Suppressor macrophage treated with lipopolysaccharide for 1 hour (primary cell): ENCODE measurements at regions not wholly inside any gene's neighbourhood (a gene's known extent, or its start where the extent isn't known, plus 50 kb on each side); places are given as distances from the start of the nearest gene placed in this dataset.

Source experiments
- DNase-seq, 3 donors: peaks; one replicate each; pipeline ENCODE4 v3.0.0-alpha.2; 2020 to 2022

GRCh38 chr18:40494603-40495002, 1460.4 kb upstream of the PIK3C3 start:
- DNase-seq, result no peak

GRCh38 chr18:40493316-40493715, 1461.7 kb upstream of the PIK3C3 start:
- no peak for DNase-seq

DNA sequence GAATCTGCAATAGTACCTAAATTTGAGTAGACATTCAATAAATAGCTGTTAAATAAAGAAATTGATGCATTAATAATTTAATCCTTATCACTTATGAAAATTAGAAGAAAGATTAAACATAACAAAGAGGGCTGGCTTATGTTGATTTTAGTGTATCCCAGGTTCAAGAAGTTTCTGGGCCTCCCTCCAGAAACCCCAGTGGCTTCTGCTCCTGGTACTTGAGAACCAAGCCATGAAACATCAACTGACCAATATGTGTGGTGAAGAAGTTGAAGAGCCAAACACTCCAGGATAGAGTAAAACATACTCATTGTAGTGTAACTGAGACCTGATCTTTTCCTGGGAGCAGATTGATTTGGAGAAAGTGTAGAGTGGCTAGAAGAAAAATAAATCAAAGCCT, 1465.7 kb upstream of the PIK3C3 start:
- no peak for DNase-seq

- no peak for DNase-seq
These were observed 1469.7 kb upstream of the PIK3C3 start for GRCh38 chr18:40485318-40485717.

GRCh38 chr18:40473221-40474029, 1481.6 kb upstream of the PIK3C3 start:
- no peak for DNase-seq

DNA sequence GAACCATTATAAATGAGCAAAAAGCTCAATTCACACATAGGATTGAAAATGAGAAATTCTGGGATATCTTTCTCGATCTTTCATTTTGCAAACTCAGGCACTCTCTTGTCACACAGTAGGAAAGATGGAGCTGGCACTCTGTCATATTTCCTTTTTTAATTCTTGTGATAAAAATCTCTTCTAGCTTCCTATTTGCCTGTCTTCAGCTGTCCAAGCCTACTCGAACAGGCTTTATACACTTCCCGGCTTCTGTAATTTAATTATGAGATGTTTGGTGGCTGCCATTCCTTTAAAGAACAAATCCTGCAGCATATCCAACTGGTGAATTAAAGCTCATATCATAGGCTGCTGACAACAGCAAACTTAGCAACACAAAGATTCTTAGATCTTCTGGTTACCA, 1484.3 kb upstream of the PIK3C3 start:
- DNase-seq, result no peak

DNA sequence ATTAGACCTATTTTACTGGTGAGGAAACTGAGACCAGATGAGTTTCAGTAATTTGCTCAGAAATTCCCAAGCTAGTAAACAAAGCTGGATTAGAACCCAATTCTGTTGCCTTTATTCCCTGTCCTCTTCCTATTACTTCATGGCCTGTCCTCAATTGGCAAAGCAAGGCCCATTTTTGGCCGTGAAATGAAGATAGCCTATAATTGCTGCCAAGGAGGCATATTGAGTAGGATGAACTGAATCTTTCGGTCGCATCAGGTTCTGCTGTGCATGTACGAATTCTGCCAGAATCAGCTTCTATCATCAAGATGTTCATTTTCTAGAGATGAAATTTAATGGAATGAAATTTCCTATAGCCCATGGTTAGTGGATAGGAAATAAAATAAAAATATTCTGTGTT, 1485.2 kb upstream of the PIK3C3 start:
- DNase-seq, result no peak

DNA sequence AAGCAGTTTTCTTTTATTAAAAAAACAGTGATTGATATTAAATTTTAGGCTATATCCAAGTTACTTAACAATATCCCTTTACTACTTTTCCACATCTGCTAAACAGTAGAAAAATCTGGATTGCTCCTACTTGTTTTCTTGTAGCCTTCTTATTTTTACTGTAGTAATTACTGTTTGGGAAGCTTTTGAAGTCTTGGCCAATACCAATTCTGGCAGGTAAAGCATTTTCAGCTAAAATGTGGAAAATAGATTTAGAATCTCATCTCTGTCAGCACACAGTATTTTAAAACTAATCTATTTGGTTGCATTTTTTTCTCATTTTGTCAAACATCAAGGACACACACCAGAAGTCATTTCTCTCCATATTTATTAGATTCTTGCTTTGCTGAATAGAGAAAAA, 1485.7 kb upstream of the PIK3C3 start:
- no peak for DNase-seq

DNA sequence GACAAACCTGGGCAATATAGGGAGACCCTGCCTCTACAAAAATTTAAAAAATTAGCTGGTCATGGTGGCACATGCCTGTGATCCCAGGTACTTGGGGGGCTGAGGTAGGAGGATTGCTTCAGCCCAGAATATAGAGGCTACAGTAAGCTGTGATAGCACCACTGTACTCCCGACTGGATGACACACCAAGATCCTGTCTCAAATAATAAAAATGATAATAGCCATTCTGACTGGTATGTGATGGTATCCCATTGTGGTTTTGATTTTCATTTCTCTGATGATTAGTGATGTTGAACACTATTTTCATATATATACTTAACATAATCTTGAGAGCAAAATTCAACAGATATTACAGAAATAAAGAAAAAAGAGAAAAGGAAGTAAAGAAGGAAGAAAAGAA, 1491.0 kb upstream of the PIK3C3 start:
- no peak for DNase-seq

- no peak for DNase-seq
These were observed 1501.1 kb upstream of the PIK3C3 start for GRCh38 chr18:40453903-40454302.

DNA sequence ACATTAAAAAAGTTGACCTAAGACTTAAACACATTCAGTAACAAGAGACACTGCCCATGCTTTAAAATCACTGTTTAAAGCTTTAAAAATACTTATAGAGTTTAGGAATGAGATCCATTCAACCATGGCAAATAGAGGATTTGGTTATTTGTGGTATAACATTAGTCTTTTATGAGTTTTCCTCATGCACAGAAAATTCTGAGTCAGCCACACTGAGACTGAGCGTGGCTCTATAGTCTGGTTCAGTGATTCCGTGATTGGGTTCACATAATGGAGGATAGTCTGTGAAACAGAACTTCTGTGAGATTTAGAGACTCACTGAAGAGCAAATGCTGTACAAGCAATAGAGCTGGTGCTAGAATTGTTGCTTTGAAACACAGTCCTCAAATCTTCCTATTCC, 1502.4 kb upstream of the PIK3C3 start:
- DNase-seq, result no peak

DNA sequence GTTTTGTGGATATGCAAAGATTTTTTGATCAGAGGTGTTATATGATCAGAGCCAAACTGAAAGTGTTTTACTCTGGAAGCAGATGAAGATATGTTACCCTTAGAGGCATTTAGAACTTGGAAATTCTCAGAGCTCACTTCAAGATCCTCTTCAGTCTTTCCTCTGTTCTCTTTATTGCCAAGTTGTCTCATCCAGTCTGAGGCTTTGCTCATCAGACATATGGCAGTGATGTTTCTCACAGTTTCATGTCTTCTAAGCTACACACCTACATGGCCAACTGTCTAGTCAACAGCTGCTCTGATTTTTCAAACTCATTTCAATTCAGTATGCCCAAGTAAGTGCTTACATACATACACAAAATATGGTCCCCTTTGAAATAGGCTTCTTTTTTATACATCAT, 1504.3 kb upstream of the PIK3C3 start:
- DNase-seq, result no peak

DNA sequence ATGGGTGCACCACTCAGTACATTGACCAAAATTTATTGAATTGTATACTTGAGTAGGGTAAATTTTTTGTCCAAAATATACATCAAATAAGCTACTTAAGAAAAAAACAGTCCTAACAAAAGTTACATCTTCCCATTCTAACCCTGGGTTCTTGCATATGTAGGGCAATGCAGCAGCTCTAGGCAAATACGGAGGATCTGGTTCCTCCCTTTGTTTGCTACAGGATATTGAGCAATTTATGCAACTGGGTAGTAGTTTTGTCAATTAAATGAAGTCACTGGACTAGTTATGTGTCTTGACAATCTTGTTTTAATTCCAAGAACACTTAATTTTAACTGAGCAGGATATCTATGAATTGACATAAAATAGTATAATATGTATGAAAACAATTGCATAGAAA, 1507.2 kb upstream of the PIK3C3 start:
- no peak for DNase-seq

GRCh38 chr18:40440088-40440487, 1514.9 kb upstream of the PIK3C3 start:
- no peak for DNase-seq

DNA sequence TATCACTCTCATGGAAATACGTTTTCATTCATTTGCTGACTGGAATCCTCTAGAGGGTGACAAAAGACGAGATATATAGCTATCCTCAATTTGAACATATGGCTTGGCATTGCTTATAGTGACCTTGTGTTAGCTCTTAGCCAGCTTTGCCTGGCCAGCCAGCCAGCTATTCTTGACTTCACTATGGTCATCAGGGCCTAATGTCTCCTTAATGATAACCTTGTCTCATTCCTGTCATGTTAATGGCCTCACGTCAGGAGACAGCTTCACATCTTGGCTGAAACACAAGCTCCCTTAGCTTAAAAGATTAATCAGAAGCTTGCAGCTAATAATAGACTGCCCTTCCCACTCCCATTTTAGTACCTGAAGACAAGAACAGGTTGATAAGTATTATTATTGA, 1517.5 kb upstream of the PIK3C3 start:
- no peak for DNase-seq

GRCh38 chr18:40431071-40431985, 1523.7 kb upstream of the PIK3C3 start:
- DNase-seq, result no peak

GRCh38 chr18:40423291-40423690, 1531.7 kb upstream of the PIK3C3 start:
- no peak for DNase-seq

DNA sequence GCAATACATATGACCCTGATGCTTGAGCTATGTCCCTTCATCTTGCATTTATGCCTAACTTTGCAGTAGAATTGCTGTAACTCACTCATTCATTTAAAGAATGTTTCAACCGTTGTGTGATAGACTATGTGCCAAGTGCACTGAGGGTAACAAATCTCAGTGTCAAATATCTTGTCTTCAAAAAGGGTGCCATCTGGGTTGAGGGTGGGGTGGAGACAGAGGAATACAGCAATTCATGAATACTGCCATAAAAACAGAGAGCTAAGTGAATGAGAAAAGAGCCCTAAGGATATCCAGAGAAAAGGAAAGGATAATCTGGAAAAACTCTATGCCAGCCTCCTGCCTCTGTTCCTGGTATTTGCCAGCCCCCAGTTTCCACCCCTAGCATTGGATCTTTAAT, 1534.4 kb upstream of the PIK3C3 start:
- DNase-seq, result no peak

- DNase-seq, result no peak
These were observed 1537.5 kb upstream of the PIK3C3 start for GRCh38 chr18:40417501-40417900.

DNA sequence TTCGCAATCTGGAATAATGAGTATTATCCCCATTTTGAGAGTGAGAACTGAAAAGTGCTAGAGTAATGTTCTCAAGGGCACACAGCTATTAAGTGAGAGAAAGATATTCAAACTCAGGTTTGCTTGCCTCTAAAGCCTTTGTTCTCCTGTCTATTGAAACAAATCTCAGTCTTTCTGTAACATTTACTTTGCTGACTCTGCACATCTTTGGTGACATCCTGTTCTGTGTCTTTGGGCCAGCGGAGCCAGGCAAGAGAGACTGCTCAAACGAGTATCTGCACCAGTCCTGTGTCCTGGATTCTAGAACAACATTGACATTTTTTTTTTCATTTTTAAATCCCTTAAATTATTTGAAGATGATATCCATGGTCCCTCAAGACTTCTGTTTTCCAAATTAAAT, 1539.2 kb upstream of the PIK3C3 start:
- DNase-seq, result no peak

- no peak for DNase-seq
These were observed 1539.8 kb upstream of the PIK3C3 start for GRCh38 chr18:40415176-40415791.

- no peak for DNase-seq
These were observed 1540.8 kb upstream of the PIK3C3 start for GRCh38 chr18:40414155-40414754.

DNA sequence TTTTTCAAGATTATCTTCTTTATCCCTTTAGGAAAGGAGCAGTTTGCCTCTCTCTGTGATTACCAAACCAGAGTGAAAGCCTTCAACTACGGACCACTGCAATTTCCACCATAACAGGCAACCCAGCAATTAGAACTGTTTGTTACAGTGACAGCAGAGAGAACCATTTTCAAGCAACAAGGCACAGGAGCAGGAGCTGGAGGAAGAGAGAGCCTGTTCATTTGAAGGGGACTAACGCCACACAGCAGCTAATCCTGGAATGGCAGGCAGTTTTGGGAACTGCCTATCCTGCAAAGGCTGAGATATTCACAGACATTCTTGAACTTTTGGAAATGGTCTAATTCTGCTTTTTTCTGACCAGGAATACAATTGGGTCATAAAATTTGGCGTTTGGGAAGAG, 1541.9 kb upstream of the PIK3C3 start:
- no peak for DNase-seq
